T-helper 2 cell treated with Interferon-gamma antibody and Interleukin-4, amounts not matched to agents 100 ng/mL and 5 ng/mL, for 36 hours (primary cell): ENCODE measurements at regions not wholly inside any gene's neighbourhood (a gene's known extent, or its start where the extent isn't known, plus 50 kb on each side); places are given as distances from the start of the nearest gene placed in this dataset.
"Not testable (repeated sequence)": the region's sequence is repeated elsewhere in the genome, so short reads cannot be mapped to it uniquely, and the experiment has no call there.

Experiments
- intact Hi-C: fragments of 100-400 bp; cut with micrococcal nuclease; formaldehyde crosslinking; loops from one replicate; pipeline ENCODE4 v1.15.1; 2023

DNA sequence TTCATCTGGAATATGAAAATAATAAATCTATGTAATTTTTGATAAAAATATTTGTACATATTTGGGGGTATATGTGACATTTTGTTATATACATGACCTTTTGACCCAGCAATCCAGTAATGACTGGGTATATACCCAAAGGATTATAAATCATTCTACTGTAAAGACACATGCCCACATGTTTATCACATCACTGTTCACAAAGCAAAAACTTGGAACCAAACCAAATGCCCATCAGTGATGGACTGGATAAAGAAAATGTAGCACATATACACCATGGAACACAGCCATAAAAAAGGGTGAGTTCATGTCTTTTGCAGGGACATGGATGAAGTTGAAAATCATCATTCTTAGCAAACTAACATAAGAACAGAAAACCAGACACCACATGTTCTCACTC is 472.1 kb upstream of the DDX18 start:
- intact Hi-C loops = no loop called here

GRCh38 chr2:117349687-117350086 is 464.8 kb upstream of the DDX18 start:
- intact Hi-C loops = no loop called here

- intact Hi-C loops = no loop called here
These were observed 463.1 kb upstream of the DDX18 start for GRCh38 chr2:117351396-117351795.

DNA sequence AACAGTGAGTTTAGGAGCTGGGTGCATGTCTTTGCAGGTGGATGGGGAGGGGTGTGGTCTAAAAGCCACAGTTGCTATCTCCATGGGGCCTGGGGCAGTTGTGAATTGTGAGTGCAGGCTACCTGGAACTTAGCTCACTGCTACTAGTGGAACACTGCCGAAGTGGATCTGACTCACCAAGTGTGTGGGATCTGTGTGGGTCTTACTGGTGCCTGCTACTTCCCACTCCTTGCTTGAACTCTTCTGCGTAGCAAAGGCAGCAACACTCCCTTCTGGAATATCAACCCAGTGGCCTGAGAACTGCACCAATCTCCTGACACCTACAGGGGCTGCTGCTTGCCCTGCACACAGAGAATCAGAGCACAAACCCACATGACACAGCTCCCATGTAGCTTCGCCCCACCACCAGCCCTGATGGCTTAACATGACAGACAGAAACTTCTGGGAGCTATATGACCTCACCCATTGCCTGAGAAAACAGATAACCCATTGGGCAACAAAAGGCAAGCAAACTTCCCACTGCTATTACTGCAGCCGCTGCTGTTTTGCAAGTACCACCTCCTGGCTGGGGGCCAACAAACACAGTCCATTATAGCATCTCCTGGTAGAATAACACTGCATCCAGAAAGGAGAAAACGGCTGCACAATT is 455.1 kb upstream of the DDX18 start:
- intact Hi-C loops = no loop called here

DNA sequence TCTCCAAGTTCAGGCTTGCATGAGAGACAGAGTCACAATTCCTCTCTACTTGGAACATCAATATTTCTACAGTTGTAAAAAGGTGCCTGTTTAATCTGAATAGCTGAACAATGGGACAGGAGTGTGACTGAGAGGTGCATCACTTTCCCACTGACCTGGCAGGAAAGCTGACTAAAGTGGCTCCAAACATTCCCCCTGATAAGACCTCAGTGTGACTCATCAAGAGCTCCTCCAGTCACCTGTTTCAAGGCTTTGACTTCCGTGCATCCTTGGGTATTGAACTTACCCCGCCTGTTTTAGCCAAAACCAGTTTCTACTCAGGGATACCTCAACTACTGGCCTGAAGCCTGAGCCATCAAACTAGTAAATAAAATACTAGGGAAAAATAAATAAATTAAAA is 453.9 kb upstream of the DDX18 start:
- intact Hi-C loops = no loop called here

DNA sequence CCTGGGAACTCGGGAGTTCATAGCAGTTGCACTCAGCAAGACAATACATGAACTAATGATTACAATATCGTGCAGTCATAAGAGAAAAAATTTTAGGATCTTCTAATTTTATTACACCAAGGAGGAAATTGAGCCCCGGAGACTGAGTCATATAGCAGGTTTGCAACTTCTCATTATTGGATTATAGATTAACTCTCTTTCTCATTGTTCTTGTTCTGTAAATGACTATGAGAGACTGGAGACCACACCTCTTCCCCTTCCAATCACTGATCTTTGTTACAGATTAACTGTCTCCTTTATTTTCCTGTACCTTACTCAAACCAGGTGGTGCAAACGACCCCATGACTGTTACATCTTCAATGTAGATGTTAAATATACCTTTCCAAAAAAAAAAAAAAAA is 435.8 kb upstream of the DDX18 start:
- intact Hi-C loops = no loop called here

- intact Hi-C loops = no loop called here
These were observed 434.6 kb upstream of the DDX18 start for GRCh38 chr2:117379928-117380327.

DNA sequence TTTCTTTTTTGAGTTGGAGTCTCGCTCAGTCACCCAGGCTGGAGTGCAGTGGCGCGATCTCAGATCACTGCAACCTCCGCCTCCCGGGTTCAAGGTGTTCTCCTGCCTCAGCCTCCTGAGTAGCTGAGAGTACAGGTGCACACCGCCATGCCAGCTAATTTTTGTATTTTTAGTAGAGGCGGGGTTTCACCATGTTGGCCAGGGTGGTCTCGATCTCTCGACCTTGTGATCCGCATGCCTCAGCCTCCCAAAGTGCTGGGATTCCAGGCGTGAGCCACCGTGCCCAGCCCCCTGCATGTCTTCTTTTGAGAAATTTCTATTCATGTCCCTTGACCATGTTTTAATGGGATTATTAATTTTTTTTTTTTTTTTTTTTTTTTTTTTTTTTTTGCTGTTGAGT is 430.5 kb upstream of the DDX18 start:
- intact Hi-C loops = not testable (repeated sequence)

DNA sequence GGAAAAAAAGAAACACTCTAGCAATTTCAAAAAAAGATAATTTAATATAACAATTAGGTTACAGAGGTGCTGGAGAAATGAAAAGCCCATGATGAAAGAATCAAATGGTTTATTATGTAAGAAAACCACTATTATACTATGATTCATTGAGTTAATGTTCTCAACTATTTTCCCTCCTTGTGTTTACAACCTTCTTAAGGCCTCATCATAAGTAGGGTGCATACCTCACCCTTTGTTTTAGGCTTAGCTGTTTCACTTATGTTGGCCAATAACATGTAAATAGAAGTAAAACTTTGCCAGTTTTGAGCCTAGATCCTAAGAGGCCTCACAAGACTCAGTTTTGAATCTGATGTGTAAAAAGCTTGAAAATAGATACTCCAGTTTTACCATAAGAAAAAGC is 418.3 kb upstream of the DDX18 start:
- intact Hi-C loops = no loop called here

DNA sequence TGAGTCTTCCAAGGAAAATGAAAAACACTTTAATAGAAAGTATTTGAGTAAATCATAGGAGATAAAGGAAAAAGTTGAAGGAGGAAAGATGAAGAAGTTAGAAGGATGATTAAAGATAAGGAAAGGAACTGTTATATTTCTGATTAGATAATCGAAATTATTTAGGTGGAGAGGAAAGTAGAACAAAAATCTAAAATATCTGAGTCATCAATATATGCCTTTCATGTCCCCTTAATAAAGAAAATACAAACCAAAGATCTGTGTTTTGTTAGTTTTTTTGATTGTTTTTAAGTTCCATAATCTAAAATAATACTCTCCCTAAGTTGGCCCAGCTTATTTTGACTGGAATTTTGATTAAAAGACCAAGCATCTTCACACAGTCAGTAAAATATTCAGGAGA is 412.9 kb upstream of the DDX18 start:
- intact Hi-C loops = no loop called here

- intact Hi-C loops = no loop called here
These were observed 408.0 kb upstream of the DDX18 start for GRCh38 chr2:117406443-117406842.

DNA sequence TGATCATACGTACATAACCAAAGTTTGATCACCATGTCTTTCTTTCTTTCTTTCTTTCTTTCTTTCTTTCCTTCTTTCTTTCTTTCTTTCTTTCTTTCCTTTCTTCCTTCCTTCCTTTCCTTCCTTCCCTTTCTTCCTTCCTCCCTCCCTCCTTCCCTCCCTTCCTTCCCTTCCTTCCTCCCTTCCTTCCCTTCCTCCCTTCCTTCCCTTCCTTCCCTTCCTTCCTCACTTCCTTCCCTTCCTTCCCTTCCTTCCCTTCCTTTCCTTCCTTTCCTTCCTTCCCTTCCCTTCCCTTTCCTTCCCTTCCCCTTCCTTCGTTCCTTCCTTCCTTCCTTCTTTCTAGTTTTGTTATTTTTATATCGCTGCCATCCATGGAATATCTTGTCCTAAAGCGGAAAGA is 406.7 kb upstream of the DDX18 start:
- intact Hi-C loops = no loop called here

DNA sequence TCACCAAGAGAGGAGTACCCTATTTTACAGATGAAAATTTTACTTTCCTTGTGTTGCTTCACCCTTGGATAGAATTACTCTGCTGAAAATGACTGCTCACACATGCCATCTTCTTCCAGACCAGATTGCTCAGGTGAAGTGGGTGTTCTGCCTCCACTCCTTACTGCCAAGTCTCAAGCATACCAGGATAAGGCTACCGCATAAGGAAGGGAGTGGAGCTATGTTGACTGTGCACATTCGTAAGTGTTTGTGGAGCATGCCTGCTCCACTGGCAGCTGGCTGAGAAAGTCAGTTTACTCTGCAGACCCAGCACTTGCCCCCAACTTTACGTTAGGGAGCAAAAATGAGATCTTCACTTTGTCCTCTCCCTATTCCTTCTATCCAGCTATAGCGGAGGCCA is 405.0 kb upstream of the DDX18 start:
- intact Hi-C loops = no loop called here

DNA sequence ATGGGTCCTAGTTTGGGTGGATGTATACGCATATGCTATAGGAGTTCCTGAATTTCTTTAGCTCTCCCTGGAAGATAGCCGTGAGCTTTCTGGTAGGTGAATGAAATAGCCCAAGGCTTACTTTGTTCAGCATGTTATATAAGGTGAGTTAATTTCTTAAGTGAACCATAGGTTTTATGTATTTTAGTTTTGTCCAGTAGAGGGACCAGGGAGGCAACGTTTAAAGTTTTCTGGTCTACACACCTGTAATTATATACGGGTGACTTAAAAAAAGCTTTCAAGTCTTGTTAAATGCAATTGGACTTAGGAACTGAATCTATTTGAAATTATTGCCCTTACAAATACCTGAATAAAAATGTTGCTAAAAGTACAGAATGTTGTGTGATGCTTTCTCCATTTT is 402.5 kb upstream of the DDX18 start:
- intact Hi-C loops = no loop called here

- intact Hi-C loops = no loop called here
These were observed 381.7 kb upstream of the DDX18 start for GRCh38 chr2:117432746-117433145.

DNA sequence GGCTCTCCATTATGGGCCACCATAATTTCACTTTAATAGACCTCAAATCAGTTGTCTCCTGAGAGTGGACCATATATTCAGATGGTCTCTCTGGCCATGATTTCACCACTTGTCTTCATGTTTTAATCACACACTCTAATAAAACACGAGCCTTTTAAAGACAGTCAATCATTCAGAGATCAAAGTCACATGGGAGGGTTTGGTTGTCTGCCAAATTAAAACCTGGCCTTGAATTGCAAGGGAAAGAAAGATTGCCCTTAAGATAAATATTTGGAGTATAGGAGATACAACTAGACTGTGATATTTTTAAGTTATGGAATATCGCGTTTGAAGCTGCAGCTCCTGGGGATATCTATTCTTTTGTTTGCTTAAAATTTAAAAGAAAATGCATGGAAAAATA is 377.8 kb upstream of the DDX18 start:
- intact Hi-C loops = no loop called here

DNA sequence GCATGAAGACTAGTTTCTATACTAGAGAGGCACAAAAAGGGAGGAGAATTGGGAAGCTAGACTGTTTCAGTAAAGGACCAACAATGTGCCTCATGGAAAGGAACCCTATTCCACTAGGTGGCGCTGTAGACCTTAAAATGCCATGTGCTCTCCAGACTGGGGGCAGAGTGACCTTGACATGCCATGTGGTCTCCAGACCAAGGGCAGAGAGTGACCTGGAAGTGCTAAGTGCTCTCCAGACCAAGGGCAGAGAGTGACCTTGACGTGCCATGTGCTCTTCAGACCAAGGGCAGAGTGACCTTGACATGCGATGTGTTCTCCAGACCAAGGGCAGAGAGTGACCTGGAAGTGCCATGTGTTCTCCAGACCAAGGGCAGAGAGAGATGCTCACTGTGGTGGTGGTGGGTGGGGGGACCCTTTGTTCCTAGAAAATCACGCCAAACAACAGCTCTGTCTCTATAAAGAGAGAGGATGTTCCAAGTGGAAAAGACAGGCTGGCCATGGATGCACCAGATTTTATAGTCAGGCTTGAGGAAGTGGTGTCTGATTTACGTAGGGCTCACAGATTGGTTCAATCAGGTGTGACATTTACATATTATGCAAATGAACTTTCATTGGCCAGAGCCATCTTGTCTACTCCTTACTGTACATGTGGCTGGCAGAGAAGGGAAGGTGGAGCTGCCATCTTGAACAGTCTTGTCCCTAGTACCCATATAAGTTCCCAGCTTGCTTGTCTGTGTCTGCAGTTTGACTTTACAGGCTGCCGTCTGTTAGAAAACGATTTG is 344.0 kb upstream of the DDX18 start:
- intact Hi-C loops = loop anchor here (1.0 kb wide), 1 partner anchor 315 kb away; no protein-coding TSS in a partner anchor

DNA sequence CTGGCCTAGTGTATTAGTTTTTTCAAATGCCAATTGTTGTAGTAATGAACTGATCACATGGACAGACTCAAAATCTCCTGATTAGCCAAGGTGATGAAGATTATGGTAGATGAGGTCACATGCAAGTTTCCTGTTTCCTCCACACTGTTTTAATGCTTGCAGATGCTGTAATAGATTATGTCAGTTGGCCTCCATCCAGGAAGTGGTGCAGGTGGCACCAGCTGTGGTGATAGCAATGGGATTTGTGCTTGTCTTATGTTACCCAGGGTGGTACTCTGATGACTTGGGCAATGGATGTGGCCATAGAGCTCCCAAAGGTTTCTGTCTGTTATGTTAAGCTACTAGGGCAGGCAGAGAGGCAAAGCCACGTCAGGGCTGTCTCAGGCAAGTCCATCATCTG is 332.9 kb upstream of the DDX18 start:
- intact Hi-C loops = no loop called here

- intact Hi-C loops = no loop called here
These were observed 328.9 kb upstream of the DDX18 start for GRCh38 chr2:117485588-117485987.

DNA sequence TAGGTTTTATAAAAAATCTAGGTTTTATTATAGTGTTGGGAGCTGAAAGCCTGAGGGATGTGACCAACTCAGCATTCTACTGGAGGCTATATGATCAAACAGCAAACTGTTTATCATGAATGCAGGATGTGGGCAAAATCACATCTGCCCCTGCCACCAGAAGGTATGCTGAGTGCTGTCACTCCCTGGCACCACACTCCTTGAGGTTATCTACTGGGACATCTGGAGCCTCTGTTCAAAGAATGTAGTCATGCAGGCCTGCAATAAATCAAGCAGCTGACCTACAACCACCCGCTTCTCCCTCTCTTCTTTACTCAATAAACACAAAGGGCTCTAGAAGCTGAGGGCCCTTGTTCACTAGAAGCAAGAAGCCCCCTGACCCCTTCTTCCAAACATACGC is 328.4 kb upstream of the DDX18 start:
- intact Hi-C loops = no loop called here

DNA sequence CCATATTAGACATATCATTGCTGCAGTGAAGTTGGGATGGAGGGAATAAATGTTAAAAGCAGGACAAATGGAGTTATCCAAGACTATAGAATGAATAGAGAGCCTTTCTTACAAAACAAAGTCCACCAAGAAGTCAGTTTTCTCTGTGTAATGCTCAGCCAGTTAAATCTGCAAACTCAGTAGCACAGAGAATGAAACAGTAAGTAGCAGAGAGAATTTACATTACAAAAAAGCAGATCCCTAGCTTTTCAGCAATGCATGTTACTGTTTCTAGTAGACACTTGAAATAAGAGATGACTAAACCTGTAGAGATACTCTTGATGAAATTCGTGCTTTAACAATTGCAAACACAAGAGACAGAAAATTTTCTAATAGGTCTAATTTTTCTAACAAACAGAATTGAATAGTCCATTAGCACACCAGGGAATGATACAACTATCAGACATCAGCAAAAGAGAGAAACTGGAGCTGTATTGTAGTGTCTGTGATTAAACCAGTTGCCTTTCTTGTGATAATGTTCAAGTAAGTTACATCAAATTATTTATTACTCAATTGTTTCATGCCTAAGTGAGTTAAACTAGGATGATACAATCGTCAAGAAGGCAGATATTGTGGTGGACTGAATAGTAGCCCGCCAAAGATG is 322.2 kb upstream of the DDX18 start:
- intact Hi-C loops = no loop called here

DNA sequence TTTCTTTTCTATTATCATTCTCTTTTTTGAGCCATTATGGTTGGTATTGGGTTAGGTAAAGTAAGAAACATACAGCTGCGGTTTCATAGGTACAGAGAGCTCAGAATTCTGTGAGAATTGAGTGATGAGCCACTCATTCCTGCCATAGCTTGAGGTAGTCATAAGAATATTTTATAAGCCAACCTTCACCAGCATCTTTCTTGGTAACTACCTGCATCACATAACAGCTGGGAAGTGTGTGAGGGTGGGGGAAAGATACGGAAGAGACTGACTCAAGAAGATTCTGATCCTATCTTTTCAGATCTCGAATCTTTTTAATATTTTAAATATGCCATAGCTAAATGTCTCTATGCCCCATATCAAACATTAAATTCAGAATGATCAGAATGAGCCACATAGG is 313.8 kb upstream of the DDX18 start:
- intact Hi-C loops = no loop called here

GRCh38 chr2:117502121-117502520 is 312.4 kb upstream of the DDX18 start:
- intact Hi-C loops = no loop called here
